ENCODE measurements at regions not wholly inside any gene's neighbourhood (a gene's known extent, or its start where the extent isn't known, plus 50 kb on each side); places are given as distances from the start of the nearest gene placed in this dataset.
A peak's percentile ranks its signal among the peaks of the same experiment; 100 is the strongest.

DNA sequence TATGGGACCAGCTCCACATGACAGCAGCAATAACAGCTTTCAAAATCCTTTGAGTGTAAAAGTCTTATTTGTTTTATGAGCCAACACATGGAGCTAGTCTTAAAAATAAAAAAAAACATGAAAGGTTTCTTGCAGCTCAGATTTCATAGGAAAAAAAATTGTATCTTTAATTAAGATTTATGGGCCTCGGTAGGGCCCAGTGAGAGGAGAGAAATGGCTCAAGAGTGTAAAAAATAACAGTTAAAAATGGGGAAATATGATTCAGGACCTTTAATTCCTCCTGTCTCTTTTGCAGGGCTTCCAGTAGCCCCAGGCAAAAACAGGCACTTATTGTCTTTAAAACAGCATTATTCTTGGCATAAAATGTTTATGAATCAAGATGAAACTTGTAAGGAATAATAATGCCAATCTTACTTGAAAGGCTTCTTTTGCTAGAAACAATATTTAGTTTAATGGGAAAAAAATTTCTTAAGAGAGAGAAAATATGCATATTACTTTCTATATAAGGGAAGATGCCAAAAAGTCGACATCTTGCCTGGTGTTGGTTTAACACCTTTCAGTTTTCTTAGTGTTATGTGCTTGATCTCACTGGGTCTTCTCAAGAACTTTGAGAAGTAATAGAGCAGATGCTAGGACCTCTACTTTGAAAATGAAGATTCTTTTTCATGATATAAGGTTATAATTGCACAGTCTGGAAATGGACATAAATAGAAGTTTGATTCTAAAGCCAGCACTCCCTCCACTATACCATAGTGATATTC is 71.3 kb upstream of the SETBP1 start:
- Histone ChIP-seq H3K4me2 (ENCODE audit: control insufficient read depth, extremely low read depth, insufficient read depth, low read depth, low read length) (peak overlapping the region; percentile 30), H2AFZ (ENCODE audit: control insufficient read depth, low read length) (no peak overlapping the region), H3K27me3 (ENCODE audit: control insufficient read depth, extremely low read depth, insufficient read depth, low read length) (no peaks in the 10 kb centered on the region), H3K4me1 (ENCODE audit: control insufficient read depth, extremely low read depth, insufficient read depth, low read length) (peaks cover 6% of the 10 kb centered on the region), H3K9me1 (ENCODE audit: control insufficient read depth, extremely low read depth, insufficient read depth, low read length) (no peaks in the 10 kb centered on the region), H3K36me3 (ENCODE audit: control insufficient read depth in 2 of 2, extremely low read depth in 1 of 2, insufficient read depth in 2 of 2, low read length in 2 of 2) (no peaks in the 10 kb centered on the region), H3K9ac (ENCODE audit: control insufficient read depth, extremely low read depth, insufficient read depth, low read length) (no peak overlapping the region), H3K9me3 (ENCODE audit: control insufficient read depth, low read depth, low read length) (no peaks in the 10 kb centered on the region), H3K79me2 (ENCODE audit: control insufficient read depth, insufficient read depth, low read length) (no peaks in the 10 kb centered on the region), H4K20me1 (ENCODE audit: control insufficient read depth, extremely low read depth, insufficient read depth, low read length) (no peaks in the 10 kb centered on the region), H3K4me3 (ENCODE audit: control insufficient read depth in 2 of 3, extremely low read depth in 1 of 3, insufficient read depth in 2 of 3, low read depth in 1 of 3, low read length in 3 of 3) (no peak overlapping the region), H3K27ac (ENCODE audit: control insufficient read depth, insufficient read depth, low read length) (no peak overlapping the region)
- dilution Hi-C loops (cut with MboI; ENCODE audit: extremely low pct_ligation_motif_present, low sequenced_read_pairs): no loop called here
- TF ChIP-seq EZH2 (IDR thresholded peaks at IDR 0.05; ENCODE audit: low read length): no peak
- TF ChIP-seq, protein P1, sequence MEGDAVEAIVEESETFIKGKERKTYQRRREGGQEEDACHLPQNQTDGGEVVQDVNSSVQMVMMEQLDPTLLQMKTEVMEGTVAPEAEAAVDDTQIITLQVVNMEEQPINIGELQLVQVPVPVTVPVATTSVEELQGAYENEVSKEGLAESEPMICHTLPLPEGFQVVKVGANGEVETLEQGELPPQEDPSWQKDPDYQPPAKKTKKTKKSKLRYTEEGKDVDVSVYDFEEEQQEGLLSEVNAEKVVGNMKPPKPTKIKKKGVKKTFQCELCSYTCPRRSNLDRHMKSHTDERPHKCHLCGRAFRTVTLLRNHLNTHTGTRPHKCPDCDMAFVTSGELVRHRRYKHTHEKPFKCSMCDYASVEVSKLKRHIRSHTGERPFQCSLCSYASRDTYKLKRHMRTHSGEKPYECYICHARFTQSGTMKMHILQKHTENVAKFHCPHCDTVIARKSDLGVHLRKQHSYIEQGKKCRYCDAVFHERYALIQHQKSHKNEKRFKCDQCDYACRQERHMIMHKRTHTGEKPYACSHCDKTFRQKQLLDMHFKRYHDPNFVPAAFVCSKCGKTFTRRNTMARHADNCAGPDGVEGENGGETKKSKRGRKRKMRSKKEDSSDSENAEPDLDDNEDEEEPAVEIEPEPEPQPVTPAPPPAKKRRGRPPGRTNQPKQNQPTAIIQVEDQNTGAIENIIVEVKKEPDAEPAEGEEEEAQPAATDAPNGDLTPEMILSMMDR (optimal IDR thresholded peaks at IDR 0.05 in 1 of 3, IDR thresholded peaks at IDR 0.05 in 1 of 3, conservative IDR thresholded peaks at IDR 0.05 in 1 of 3; ENCODE audit: extremely low read depth in 1 of 3, insufficient read depth in 2 of 3, low read length in 3 of 3): no peak
- DNase-seq (ENCODE audit: low read depth, low spot score): no peak
- FAIRE-seq: no peak

DNA sequence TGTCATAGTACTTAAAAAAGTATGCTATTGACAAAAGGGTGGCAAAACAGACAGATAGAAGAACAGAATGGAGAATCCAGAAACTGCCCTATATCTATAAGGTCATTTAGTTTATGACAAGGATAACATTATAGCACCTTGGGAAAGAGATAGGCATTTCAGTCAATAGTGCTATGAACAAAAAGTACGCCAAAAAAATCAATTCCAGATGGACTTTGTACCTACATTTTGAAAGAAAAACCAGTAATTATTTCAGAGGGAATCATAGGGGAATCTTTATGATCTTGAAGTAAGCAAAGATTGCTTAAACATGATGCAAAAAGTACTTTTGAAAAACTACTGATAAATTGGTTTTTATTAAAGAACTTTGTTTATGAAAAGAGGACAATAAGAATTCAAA is 59.9 kb upstream of the SETBP1 start:
- Histone ChIP-seq H3K4me3 (ENCODE audit: control insufficient read depth in 2 of 3, extremely low read depth in 1 of 3, insufficient read depth in 2 of 3, low read depth in 1 of 3, low read length in 3 of 3) (no peak overlapping the region), H3K9me3 (ENCODE audit: control insufficient read depth, low read depth, low read length) (no peaks in the 10 kb centered on the region), H3K9me1 (ENCODE audit: control insufficient read depth, extremely low read depth, insufficient read depth, low read length) (no peaks in the 10 kb centered on the region), H3K27me3 (ENCODE audit: control insufficient read depth, extremely low read depth, insufficient read depth, low read length) (no peaks in the 10 kb centered on the region), H3K9ac (ENCODE audit: control insufficient read depth, extremely low read depth, insufficient read depth, low read length) (no peak overlapping the region), H3K4me2 (ENCODE audit: control insufficient read depth, extremely low read depth, insufficient read depth, low read depth, low read length) (no peak overlapping the region), H3K79me2 (ENCODE audit: control insufficient read depth, insufficient read depth, low read length) (no peaks in the 10 kb centered on the region), H2AFZ (ENCODE audit: control insufficient read depth, low read length) (no peak overlapping the region), H3K27ac (ENCODE audit: control insufficient read depth, insufficient read depth, low read length) (no peak overlapping the region), H4K20me1 (ENCODE audit: control insufficient read depth, extremely low read depth, insufficient read depth, low read length) (no peaks in the 10 kb centered on the region), H3K4me1 (ENCODE audit: control insufficient read depth, extremely low read depth, insufficient read depth, low read length) (no peaks in the 10 kb centered on the region), H3K36me3 (ENCODE audit: control insufficient read depth in 2 of 2, extremely low read depth in 1 of 2, insufficient read depth in 2 of 2, low read length in 2 of 2) (no peaks in the 10 kb centered on the region)
- no peak for DNase-seq (ENCODE audit: low read depth, low spot score)
- TF ChIP-seq, protein P1 (optimal IDR thresholded peaks at IDR 0.05 in 1 of 3, IDR thresholded peaks at IDR 0.05 in 1 of 3, conservative IDR thresholded peaks at IDR 0.05 in 1 of 3; ENCODE audit: extremely low read depth in 1 of 3, insufficient read depth in 2 of 3, low read length in 3 of 3): no peak
- TF ChIP-seq EZH2 (IDR thresholded peaks at IDR 0.05; ENCODE audit: low read length): no peak
- dilution Hi-C loops (cut with MboI; ENCODE audit: extremely low pct_ligation_motif_present, low sequenced_read_pairs): no loop called here
- no peak for FAIRE-seq

All from keratinocyte (primary cell).